ENCODE measurements at regions not wholly inside any gene's neighbourhood (a gene's known extent, or its start where the extent isn't known, plus 50 kb on each side); places are given as distances from the start of the nearest gene placed in this dataset.

DNA sequence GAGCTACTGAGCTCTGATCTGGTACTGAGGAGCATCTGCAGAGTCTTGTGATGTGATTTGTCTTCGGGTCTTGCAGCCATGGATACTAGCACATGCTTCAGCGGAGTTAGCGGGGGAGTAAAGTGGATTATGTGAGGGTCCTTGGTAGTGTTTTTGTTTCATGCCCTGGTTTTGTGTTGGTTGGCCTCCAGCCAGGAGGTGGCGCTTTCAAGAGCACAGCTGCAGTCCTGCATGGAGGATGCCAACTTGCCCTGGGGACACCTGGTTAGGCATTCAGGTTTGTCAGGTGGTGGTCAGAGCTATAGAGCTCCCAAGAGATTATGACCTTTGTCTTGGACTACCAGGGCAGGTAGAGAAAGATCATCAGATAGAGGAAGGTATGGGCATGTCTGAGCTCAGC, 185.8 kb upstream of the CDH6 start:
- TF ChIP-seq, protein P1, sequence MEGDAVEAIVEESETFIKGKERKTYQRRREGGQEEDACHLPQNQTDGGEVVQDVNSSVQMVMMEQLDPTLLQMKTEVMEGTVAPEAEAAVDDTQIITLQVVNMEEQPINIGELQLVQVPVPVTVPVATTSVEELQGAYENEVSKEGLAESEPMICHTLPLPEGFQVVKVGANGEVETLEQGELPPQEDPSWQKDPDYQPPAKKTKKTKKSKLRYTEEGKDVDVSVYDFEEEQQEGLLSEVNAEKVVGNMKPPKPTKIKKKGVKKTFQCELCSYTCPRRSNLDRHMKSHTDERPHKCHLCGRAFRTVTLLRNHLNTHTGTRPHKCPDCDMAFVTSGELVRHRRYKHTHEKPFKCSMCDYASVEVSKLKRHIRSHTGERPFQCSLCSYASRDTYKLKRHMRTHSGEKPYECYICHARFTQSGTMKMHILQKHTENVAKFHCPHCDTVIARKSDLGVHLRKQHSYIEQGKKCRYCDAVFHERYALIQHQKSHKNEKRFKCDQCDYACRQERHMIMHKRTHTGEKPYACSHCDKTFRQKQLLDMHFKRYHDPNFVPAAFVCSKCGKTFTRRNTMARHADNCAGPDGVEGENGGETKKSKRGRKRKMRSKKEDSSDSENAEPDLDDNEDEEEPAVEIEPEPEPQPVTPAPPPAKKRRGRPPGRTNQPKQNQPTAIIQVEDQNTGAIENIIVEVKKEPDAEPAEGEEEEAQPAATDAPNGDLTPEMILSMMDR (IDR thresholded peaks at IDR 0.05) = no peak
- ATAC-seq = no peak
- WGBS (ENCODE audit: insufficient coverage) = 92% methylated on average over 4 of the region's 4 CpGs
- Histone ChIP-seq H3K36me3 (ENCODE audit: control insufficient read depth, insufficient read depth, low read length) (no peaks in the 10 kb centered on the region), H3K4me1 (ENCODE audit: control insufficient read depth, insufficient read depth, low read length) (no peaks in the 10 kb centered on the region), H3K9me3 (ENCODE audit: control insufficient read depth, insufficient read depth, low read length) (peaks cover 8% of the 10 kb centered on the region), H3K27me3 (ENCODE audit: control insufficient read depth, insufficient read depth, low read length) (no peaks in the 10 kb centered on the region), H3K4me3 (ENCODE audit: low read length) (no peak overlapping the region), H3K27ac (ENCODE audit: low read length) (no peak overlapping the region)
- DNase-seq = no peak
- intact Hi-C loops (cut with micrococcal nuclease) = no loop called here
- Mint-ChIP-seq H3K27ac (no peak overlapping the region), H3K4me3 (no peak overlapping the region), H3K9me3 (peaks cover 21 to 32% of the 10 kb centered on the region in 2 donors), H3K4me1 (no peaks in the 10 kb centered on the region), H3K36me3 (no peaks in the 10 kb centered on the region), H3K27me3 (ENCODE audit: low read depth in 2 of 2) (no peaks in the 10 kb centered on the region)

DNA sequence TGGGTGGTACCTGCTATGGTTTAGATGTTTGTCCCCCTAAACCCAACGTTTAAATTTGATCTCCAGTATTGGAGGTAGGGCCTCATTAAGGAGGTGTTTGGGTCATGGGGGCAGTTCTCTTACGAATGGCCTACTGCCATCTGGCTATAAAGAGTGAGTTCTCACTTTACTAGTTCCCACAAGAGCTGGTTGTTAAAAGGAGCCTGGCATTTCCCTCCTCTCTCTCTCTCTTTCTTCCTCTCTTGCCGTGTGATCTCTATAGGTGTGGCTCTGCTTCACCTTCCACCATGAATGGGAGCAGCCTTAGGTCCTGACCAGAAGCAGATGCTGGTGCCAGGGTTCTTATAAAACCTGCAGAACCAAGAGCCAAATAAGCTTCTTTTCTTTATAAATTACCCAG, 193.2 kb upstream of the CDH6 start:
- 71% methylated on average over 3 of the region's 3 CpGs for WGBS (ENCODE audit: insufficient coverage)
- no peak for ATAC-seq
- Mint-ChIP-seq H3K36me3 (no peaks in the 10 kb centered on the region), H3K27ac (no peak overlapping the region), H3K27me3 (ENCODE audit: low read depth in 2 of 2) (no peaks in the 10 kb centered on the region), H3K9me3 (peaks cover 12 to 15% of the 10 kb centered on the region in 2 donors), H3K4me3 (no peak overlapping the region), H3K4me1 (no peaks in the 10 kb centered on the region)
- intact Hi-C loops (cut with micrococcal nuclease) = no loop called here
- Histone ChIP-seq H3K4me1 (ENCODE audit: control insufficient read depth, insufficient read depth, low read length) (no peaks in the 10 kb centered on the region), H3K36me3 (ENCODE audit: control insufficient read depth, insufficient read depth, low read length) (no peaks in the 10 kb centered on the region), H3K4me3 (ENCODE audit: low read length) (no peak overlapping the region), H3K27ac (ENCODE audit: low read length) (no peak overlapping the region), H3K9me3 (ENCODE audit: control insufficient read depth, insufficient read depth, low read length) (no peaks in the 10 kb centered on the region), H3K27me3 (ENCODE audit: control insufficient read depth, insufficient read depth, low read length) (no peaks in the 10 kb centered on the region)
- DNase-seq = no peak
- TF ChIP-seq, protein P1 (IDR thresholded peaks at IDR 0.05) = no peak

DNA sequence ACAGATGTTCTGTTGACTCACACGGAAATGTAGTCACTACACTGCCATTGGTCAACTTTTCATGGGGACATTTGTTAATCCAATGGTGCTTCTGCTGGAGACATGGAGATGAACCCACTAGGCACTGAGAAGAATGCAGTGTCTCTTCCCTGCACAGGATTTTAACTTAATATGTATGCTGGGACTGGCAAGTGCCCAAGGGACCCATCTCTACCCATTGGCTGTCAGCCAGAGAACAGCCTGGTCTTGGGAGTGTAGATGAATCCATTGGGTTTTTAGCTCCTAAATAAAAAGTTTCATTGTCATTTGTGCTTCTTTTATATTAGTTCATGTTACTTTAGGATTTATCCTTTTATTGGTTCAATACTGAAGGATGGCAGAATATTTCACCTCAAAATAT, 195.8 kb upstream of the CDH6 start:
- Histone ChIP-seq H3K27me3 (ENCODE audit: control insufficient read depth, insufficient read depth, low read length) (no peaks in the 10 kb centered on the region), H3K9me3 (ENCODE audit: control insufficient read depth, insufficient read depth, low read length) (no peaks in the 10 kb centered on the region), H3K4me3 (ENCODE audit: low read length) (no peak overlapping the region), H3K27ac (ENCODE audit: low read length) (no peak overlapping the region), H3K36me3 (ENCODE audit: control insufficient read depth, insufficient read depth, low read length) (no peaks in the 10 kb centered on the region), H3K4me1 (ENCODE audit: control insufficient read depth, insufficient read depth, low read length) (no peaks in the 10 kb centered on the region)
- Mint-ChIP-seq H3K27me3 (ENCODE audit: low read depth in 2 of 2) (no peaks in the 10 kb centered on the region), H3K4me1 (no peaks in the 10 kb centered on the region), H3K36me3 (no peaks in the 10 kb centered on the region), H3K4me3 (no peak overlapping the region), H3K9me3 (peaks cover 6 to 18% of the 10 kb centered on the region in 2 donors), H3K27ac (no peak overlapping the region)
- WGBS (ENCODE audit: insufficient coverage) = 84% methylated on average over 1 of the region's 1 CpG
- no peak for DNase-seq
- ATAC-seq = no peak
- TF ChIP-seq, protein P1 (IDR thresholded peaks at IDR 0.05) = no peak
- intact Hi-C loops (cut with micrococcal nuclease) = no loop called here

DNA sequence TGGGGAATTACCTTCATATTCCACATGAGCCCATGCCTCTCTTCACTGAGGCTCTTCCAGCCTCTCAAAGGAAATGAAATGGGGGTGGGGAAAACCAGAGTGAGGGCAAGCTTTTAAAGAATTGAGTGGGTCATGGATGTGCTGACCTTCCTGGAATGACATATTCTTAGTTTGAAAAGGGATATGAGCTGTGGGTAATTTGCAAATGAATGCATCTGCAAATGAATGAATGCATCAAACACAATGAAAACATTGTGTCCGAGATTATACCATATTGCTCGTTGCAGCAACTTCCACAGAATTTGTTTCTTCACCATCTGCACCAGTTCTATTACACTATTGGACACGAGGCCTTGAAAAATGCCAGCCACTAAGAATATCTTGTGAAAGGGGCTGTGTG, 198.6 kb upstream of the CDH6 start:
- WGBS (ENCODE audit: insufficient coverage) = 82% methylated on average over 2 of the region's 3 CpGs
- Mint-ChIP-seq H3K4me3 (no peak overlapping the region), H3K36me3 (no peaks in the 10 kb centered on the region), H3K4me1 (no peaks in the 10 kb centered on the region), H3K27ac (no peak overlapping the region), H3K27me3 (ENCODE audit: low read depth in 2 of 2) (no peaks in the 10 kb centered on the region), H3K9me3 (peaks cover 6 to 16% of the 10 kb centered on the region in 2 donors)
- intact Hi-C loops (cut with micrococcal nuclease) = no loop called here
- Histone ChIP-seq H3K4me1 (ENCODE audit: control insufficient read depth, insufficient read depth, low read length) (no peaks in the 10 kb centered on the region), H3K36me3 (ENCODE audit: control insufficient read depth, insufficient read depth, low read length) (no peaks in the 10 kb centered on the region), H3K27ac (ENCODE audit: low read length) (no peak overlapping the region), H3K27me3 (ENCODE audit: control insufficient read depth, insufficient read depth, low read length) (no peaks in the 10 kb centered on the region), H3K4me3 (ENCODE audit: low read length) (no peak overlapping the region), H3K9me3 (ENCODE audit: control insufficient read depth, insufficient read depth, low read length) (no peaks in the 10 kb centered on the region)
- no peak for ATAC-seq
- no peak for DNase-seq
- TF ChIP-seq, protein P1 (IDR thresholded peaks at IDR 0.05) = no peak
